Lower lobe of right lung (tissue), 2 donors: ENCODE measurements at regions not wholly inside any gene's neighbourhood (a gene's known extent, or its start where the extent isn't known, plus 50 kb on each side); places are given as distances from the start of the nearest gene placed in this dataset.
"Not testable (repeated sequence)": the region's sequence is repeated elsewhere in the genome, so short reads cannot be mapped to it uniquely, and the experiment has no call there.

ENCODE experiments used
- ATAC-seq, 2 donors: fragments of 200-7000 bp; cut with Tn5 transposase; one replicate each; pipeline ENCODE4 v1.9.1; 2020 to 2022; ENCODE audit warnings: mild to moderate bottlenecking in 2 of 2, moderate library complexity in 2 of 2
- DNase-seq: peaks from one replicate; pipeline ENCODE4 v3.0.0-alpha.2; 2020
- H3K27ac ChIP-seq: fragments of 200-600 bp; one replicate; pipeline ENCODE4 v1.8.0; 2022
- H3K27me3 ChIP-seq: fragments of 200-600 bp; one replicate; pipeline ENCODE4 v1.8.0; 2022; ENCODE audit warnings: low read depth
- H3K36me3 ChIP-seq: fragments of 200-600 bp; one replicate; pipeline ENCODE4 v1.8.0; 2022; ENCODE audit warnings: mild to moderate bottlenecking
- H3K4me1 ChIP-seq: fragments of 200-600 bp; one replicate; pipeline ENCODE4 v1.8.0; 2022
- H3K4me3 ChIP-seq: fragments of 200-600 bp; one replicate; pipeline ENCODE4 v1.8.0; 2022; ENCODE audit warnings: mild to moderate bottlenecking
- H3K9me3 ChIP-seq: fragments of 200-600 bp; one replicate; pipeline ENCODE4 v1.8.0; 2022
- intact Hi-C: fragments of 100-400 bp; cut with DNase I; formaldehyde crosslinking; loops from one replicate; pipeline ENCODE4 v1.11.0; 2022
- TF ChIP-seq, protein P1 (sequence below): fragments of 200-600 bp; IDR thresholded peaks from one replicate; pipeline ENCODE4 v1.8.0; 2022; ENCODE audit warnings: antibody characterized with exemption, mild to moderate bottlenecking
- donor health status: DM: no; HTN: yes; CAD: no; lungs with severe emphysema.

DNA sequence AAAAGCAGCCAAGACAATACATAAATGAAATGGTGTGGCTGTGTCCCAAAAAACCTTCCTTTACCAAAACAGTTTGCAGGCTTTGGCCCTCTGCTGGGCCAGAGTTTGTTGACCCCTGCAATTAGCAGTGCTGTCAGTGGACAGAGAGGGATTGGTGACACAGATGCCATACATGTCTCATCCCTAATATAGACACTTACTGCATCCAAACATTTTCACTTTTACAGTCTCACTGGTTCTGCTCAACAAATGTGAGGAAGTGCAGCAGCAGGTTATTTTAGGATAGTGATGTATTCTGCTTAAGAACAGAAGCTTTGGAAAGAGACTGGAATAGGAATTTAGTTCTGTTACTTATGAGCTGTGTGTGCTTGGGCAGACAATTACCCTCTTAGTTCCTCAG lies 462.8 kb upstream of the LRRC7 start:
- intact Hi-C loops, result no loop called here
- DNase-seq (no peak), ATAC-seq (no peak)
- no peaks in the 10 kb centered on the region for H3K4me1 ChIP-seq
- no peaks in the 10 kb centered on the region for H3K9me3 ChIP-seq
- H3K4me3 ChIP-seq, result no peak overlapping the region
- TF ChIP-seq, protein P1, sequence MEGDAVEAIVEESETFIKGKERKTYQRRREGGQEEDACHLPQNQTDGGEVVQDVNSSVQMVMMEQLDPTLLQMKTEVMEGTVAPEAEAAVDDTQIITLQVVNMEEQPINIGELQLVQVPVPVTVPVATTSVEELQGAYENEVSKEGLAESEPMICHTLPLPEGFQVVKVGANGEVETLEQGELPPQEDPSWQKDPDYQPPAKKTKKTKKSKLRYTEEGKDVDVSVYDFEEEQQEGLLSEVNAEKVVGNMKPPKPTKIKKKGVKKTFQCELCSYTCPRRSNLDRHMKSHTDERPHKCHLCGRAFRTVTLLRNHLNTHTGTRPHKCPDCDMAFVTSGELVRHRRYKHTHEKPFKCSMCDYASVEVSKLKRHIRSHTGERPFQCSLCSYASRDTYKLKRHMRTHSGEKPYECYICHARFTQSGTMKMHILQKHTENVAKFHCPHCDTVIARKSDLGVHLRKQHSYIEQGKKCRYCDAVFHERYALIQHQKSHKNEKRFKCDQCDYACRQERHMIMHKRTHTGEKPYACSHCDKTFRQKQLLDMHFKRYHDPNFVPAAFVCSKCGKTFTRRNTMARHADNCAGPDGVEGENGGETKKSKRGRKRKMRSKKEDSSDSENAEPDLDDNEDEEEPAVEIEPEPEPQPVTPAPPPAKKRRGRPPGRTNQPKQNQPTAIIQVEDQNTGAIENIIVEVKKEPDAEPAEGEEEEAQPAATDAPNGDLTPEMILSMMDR, result no peak
- H3K36me3 ChIP-seq, result no peaks in the 10 kb centered on the region
- H3K27ac ChIP-seq, result no peak overlapping the region
- H3K27me3 ChIP-seq, result no peaks in the 10 kb centered on the region

DNA sequence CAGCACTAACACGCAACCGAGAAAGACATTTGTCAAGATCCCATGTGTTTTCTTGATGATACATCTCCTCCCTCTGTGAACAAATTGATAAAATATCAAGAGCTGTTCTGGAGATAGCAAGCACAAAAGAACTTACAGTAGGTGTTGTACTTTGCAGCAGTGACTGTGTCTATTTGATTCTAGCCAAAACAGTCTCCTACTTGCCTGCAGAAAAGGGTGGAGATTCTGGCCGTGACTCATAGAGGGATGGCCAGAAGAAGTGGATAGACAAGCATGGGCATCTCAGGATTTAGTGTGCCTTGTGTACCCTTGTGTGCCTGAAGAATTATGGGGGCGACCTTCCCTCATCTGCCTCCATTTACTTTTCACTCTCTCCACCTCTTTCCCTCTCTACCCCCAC lies 458.4 kb upstream of the LRRC7 start:
- no peaks in the 10 kb centered on the region for H3K36me3 ChIP-seq
- no peak overlapping the region for H3K27ac ChIP-seq
- H3K4me3 ChIP-seq, result no peak overlapping the region
- no peak for ATAC-seq
- no peaks in the 10 kb centered on the region for H3K4me1 ChIP-seq
- TF ChIP-seq, protein P1, result no peak
- no peak for DNase-seq
- no peaks in the 10 kb centered on the region for H3K9me3 ChIP-seq
- intact Hi-C loops, result no loop called here
- no peaks in the 10 kb centered on the region for H3K27me3 ChIP-seq

DNA sequence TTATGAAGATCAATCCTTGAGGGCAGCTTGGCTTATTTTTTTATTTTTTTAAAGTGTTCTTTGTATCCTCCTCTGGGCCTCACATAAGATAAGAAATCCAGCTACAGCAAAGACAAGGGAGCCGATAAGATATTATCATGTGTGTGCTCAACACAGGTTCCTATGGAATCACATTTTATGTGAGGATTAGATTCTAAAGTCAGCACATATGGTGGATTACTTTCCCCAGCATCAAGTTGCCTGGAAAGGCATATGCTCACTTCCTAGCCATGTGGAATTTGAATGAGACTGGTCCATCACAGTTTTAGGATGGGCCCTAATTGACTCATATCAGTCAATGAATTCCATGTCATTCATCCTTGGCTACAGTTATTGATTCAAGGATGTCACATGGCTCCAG lies 456.9 kb upstream of the LRRC7 start:
- no peaks in the 10 kb centered on the region for H3K36me3 ChIP-seq
- TF ChIP-seq, protein P1, result no peak
- ATAC-seq (no peak), DNase-seq (no peak)
- intact Hi-C loops, result no loop called here
- no peaks in the 10 kb centered on the region for H3K9me3 ChIP-seq
- no peaks in the 10 kb centered on the region for H3K27me3 ChIP-seq
- H3K27ac ChIP-seq, result no peak overlapping the region
- no peak overlapping the region for H3K4me3 ChIP-seq
- H3K4me1 ChIP-seq, result no peaks in the 10 kb centered on the region

DNA sequence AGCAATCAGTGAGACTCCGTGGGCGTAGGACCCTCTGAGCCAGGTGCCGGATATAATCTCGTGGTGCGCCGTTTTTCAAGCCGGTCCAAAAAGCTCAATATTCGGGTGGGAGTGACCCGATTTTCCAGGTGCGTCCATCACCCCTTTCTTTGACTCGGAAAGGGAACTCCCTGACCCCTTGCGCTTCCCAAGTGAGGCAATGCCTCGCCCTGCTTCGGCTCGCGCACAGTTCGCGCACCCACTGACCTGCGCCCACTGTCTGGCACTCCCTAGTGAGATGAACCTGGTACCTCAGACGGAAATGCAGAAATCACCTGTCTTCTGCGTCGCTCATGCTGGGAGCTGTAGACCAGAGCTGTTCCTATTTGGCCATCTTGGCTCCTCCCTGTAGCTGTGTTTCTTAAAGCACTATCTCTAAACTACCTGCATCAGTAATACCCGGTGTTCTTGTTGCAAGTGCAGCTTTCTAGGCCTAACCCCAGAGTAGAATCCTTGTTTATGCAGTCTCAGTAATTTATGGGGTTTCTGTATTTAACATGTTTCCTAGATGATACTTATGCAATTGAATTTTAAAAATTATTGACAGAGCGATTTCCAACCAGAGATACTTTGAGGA lies 447.5 kb upstream of the LRRC7 start:
- H3K4me1 ChIP-seq, H3K27me3 ChIP-seq, H3K36me3 ChIP-seq, DNase-seq, H3K4me3 ChIP-seq, ATAC-seq, H3K9me3 ChIP-seq, intact Hi-C loops, H3K27ac ChIP-seq: not testable (repeated sequence)

DNA sequence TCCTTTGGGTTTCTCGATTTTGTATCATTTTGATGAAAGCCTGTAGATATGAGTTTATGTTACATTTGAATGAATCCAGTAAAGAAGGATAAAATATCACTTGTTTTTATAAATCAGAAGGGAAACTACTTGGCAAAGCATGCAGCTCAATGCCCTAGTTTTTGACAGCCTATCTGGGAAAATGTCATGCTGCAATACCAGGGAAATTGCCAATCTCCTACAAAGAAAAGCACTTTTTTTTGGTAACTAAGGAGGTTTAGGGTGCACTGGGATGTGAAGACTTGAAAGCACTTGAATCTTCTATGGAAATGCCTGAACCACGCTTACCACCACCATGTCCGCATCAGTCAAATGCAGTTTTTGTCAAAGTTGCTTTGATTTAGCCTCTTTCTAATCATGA lies 446.9 kb upstream of the LRRC7 start:
- no peak for DNase-seq
- no peaks in the 10 kb centered on the region for H3K9me3 ChIP-seq
- intact Hi-C loops, result no loop called here
- no peaks in the 10 kb centered on the region for H3K36me3 ChIP-seq
- no peaks in the 10 kb centered on the region for H3K27me3 ChIP-seq
- TF ChIP-seq, protein P1, result no peak
- H3K27ac ChIP-seq, result no peak overlapping the region
- no peak overlapping the region for H3K4me3 ChIP-seq
- ATAC-seq, result no peak
- no peaks in the 10 kb centered on the region for H3K4me1 ChIP-seq

DNA sequence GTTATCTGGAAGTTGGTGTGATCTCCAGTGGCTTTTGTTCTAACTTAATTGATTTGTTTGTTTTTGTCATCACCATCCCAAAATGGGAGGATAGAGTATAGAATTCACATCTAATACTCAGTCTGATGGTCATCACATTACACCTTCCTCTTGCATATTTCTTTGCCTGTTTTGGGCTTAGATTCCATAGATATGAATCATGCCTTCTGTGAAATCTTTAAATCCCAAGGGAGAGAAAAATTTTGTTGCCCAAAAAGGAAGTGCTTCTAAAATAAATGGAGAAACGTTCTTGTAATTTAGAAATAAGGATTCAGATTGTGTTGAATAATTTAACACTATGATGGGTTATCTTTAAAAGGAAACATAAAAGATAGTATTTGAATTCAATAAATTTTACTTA lies 446.0 kb upstream of the LRRC7 start:
- no peaks in the 10 kb centered on the region for H3K9me3 ChIP-seq
- TF ChIP-seq, protein P1, result no peak

More for the DNA sequence above, 446.0 kb upstream of the LRRC7 start:
- no peaks in the 10 kb centered on the region for H3K4me1 ChIP-seq
- DNase-seq (no peak), ATAC-seq (no peak)
- no peak overlapping the region for H3K4me3 ChIP-seq
- no peaks in the 10 kb centered on the region for H3K27me3 ChIP-seq
- H3K36me3 ChIP-seq, result no peaks in the 10 kb centered on the region
- intact Hi-C loops, result no loop called here
- H3K27ac ChIP-seq, result no peak overlapping the region
